ENCODE measurements at regions not wholly inside any gene's neighbourhood (a gene's known extent, or its start where the extent isn't known, plus 50 kb on each side); places are given as distances from the start of the nearest gene placed in this dataset.

GRCh38 chr2:104784264-104784663, 69.7 kb upstream of the POU3F3 start:
- TF ChIP-seq, protein P1, sequence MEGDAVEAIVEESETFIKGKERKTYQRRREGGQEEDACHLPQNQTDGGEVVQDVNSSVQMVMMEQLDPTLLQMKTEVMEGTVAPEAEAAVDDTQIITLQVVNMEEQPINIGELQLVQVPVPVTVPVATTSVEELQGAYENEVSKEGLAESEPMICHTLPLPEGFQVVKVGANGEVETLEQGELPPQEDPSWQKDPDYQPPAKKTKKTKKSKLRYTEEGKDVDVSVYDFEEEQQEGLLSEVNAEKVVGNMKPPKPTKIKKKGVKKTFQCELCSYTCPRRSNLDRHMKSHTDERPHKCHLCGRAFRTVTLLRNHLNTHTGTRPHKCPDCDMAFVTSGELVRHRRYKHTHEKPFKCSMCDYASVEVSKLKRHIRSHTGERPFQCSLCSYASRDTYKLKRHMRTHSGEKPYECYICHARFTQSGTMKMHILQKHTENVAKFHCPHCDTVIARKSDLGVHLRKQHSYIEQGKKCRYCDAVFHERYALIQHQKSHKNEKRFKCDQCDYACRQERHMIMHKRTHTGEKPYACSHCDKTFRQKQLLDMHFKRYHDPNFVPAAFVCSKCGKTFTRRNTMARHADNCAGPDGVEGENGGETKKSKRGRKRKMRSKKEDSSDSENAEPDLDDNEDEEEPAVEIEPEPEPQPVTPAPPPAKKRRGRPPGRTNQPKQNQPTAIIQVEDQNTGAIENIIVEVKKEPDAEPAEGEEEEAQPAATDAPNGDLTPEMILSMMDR (IDR thresholded peaks at IDR 0.05), result no peak
- TF ChIP-seq POLR2A (IDR thresholded peaks at IDR 0.05), result no peak
